Neutrophil (primary cell): ENCODE measurements at regions not wholly inside any gene's neighbourhood (a gene's known extent, or its start where the extent isn't known, plus 50 kb on each side); places are given as distances from the start of the nearest gene placed in this dataset.

Experiments used
- H3K27ac ChIP-seq: fragments of 200-600 bp; sonication (generic); 2 replicates; pipeline ENCODE4 v1.5.1; 2016; ENCODE audit warnings: mild to moderate bottlenecking, moderate library complexity
- H3K27me3 ChIP-seq: fragments of 200-600 bp; sonication (generic); 2 replicates; pipeline ENCODE4 v1.6.0; 2016; ENCODE audit warnings: mild to moderate bottlenecking
- H3K36me3 ChIP-seq: fragments of 200-600 bp; sonication (generic); 2 replicates; pipeline ENCODE4 v1.5.1; 2017
- H3K4me1 ChIP-seq, 2 experiments: fragments of 200-600 bp in 1 of 2; sonication (generic) in 1 of 2; 1 replicate in 1 of 2; 2 replicates in 1 of 2; pipeline versions ENCODE4 v1.5.1 to v1.6.1; 2013 to 2016; ENCODE audit warnings: low read depth in 1 of 2, low read length in 1 of 2, mild to moderate bottlenecking in 1 of 2, moderate library complexity in 1 of 2; ENCODE audit not compliant: control insufficient read depth in 1 of 2, insufficient read depth in 1 of 2
- H3K4me3 ChIP-seq, 2 experiments: fragments of 200-600 bp in 1 of 2; sonication (generic) in 1 of 2; 1 replicate in 1 of 2; 2 replicates in 1 of 2; pipeline ENCODE4 v1.5.1; 2013 to 2016; ENCODE audit warnings: low read depth in 1 of 2, low read length in 1 of 2, mild to moderate bottlenecking in 1 of 2, moderate library complexity in 1 of 2
- H3K9me3 ChIP-seq: fragments of 200-600 bp; sonication (generic); 2 replicates; pipeline ENCODE4 v1.5.1; 2016
- CTCF ChIP-seq: fragments of 200-600 bp; sonication (generic); IDR thresholded peaks from 2 replicates; pipeline ENCODE4 v1.5.1; 2016; ENCODE audit warnings: antibody characterized with exemption

DNA sequence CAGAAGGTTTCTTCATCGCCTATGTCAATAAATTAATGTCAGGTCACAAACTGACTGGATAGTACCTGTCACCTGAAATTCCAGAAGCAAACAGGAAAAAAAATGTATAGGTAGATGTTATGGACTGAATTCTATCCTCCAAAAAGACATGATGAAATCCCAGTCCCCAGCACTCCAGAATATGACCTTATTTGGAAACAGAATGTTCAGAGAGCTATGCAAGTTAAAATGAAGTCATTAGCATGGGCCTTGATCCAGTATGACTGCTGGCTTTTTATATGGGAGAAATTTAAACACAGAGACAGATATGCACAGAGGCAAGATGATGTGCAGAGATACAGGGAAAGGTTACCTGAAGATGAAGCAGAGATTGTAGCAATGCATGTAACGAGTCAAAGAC lies 953.4 kb downstream of the ZPLD1 start:
- TF ChIP-seq CTCF = no peak
- Histone ChIP-seq H3K9me3 (no peaks in the 10 kb centered on the region), H3K27ac (no peak overlapping the region), H3K27me3 (no peaks in the 10 kb centered on the region), H3K4me3 (no peak overlapping the region), H3K36me3 (no peaks in the 10 kb centered on the region), H3K4me1 (no peaks in the 10 kb centered on the region)

DNA sequence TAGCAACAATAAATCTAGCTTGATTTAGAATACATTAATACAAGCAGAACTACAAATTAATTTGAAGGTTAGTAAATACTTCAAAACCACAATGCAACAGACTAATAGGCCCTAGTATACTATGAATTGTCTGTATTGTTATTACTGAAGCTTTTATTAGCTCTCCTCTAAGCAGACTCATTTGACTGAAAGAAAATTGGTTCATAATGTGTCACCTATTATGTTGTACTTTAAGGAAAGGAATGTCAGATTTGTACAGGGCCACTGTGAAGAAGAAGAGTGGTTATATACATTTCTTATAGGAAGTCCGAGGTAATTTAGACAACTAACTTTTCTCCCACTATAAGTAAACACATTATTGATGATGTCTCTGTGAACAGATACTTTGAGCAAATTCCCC lies 954.5 kb downstream of the ZPLD1 start:
- no peaks in the 10 kb centered on the region for H3K4me1 ChIP-seq
- H3K36me3 ChIP-seq = no peaks in the 10 kb centered on the region
- TF ChIP-seq CTCF = no peak
- no peak overlapping the region for H3K27ac ChIP-seq
- H3K9me3 ChIP-seq = no peaks in the 10 kb centered on the region
- no peak overlapping the region for H3K4me3 ChIP-seq
- H3K27me3 ChIP-seq = no peaks in the 10 kb centered on the region

GRCh38 chr3:103393395-103394186 lies 958.8 kb downstream of the ZPLD1 start:
- no peaks in the 10 kb centered on the region for H3K27me3 ChIP-seq
- no peak for TF ChIP-seq CTCF
- no peak overlapping the region for H3K4me3 ChIP-seq
- H3K36me3 ChIP-seq = no peaks in the 10 kb centered on the region
- no peaks in the 10 kb centered on the region for H3K4me1 ChIP-seq
- H3K27ac ChIP-seq = no peak overlapping the region
- H3K9me3 ChIP-seq = no peaks in the 10 kb centered on the region

- H3K4me1 ChIP-seq = no peaks in the 10 kb centered on the region
- H3K27ac ChIP-seq = no peak overlapping the region
- H3K36me3 ChIP-seq = no peaks in the 10 kb centered on the region
- no peaks in the 10 kb centered on the region for H3K9me3 ChIP-seq
- no peaks in the 10 kb centered on the region for H3K27me3 ChIP-seq
- no peak for TF ChIP-seq CTCF
- H3K4me3 ChIP-seq = no peak overlapping the region
Measured at GRCh38 chr3:103403191-103403590, 968.4 kb downstream of the ZPLD1 start.

DNA sequence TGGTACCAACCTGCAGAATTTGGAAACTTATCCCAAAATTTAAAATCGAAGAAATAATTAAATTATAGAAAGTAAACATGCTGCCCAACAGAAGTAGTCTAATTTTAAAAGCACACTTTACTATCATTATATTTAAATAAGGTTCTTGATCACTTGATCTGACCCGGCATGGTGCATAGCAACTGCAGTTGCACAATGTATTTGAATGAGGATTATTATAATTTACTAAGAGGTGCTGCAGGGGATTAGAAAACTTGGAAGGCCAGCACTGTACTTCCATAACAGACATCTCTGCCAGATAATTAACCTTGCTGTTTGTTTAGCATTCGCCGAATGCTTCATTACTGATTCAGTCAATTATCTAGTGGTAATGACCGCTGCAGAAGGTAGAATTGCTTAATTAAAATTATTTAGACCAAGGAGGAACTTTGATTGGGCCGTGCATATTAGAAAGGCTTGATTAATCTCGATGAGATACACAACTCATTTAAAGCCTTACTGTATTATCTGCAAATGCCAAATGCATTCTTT lies 971.6 kb downstream of the ZPLD1 start:
- no peaks in the 10 kb centered on the region for H3K27me3 ChIP-seq
- no peaks in the 10 kb centered on the region for H3K9me3 ChIP-seq
- no peaks in the 10 kb centered on the region for H3K4me1 ChIP-seq
- H3K36me3 ChIP-seq = no peaks in the 10 kb centered on the region
- no peak overlapping the region for H3K27ac ChIP-seq
- no peak for TF ChIP-seq CTCF
- H3K4me3 ChIP-seq = no peak overlapping the region
